Stomach (tissue), 8 donors: ENCODE measurements at regions not wholly inside any gene's neighbourhood (a gene's known extent, or its start where the extent isn't known, plus 50 kb on each side); places are given as distances from the start of the nearest gene placed in this dataset.

Experiments used
- DNase-seq, 2 donors: peaks; one replicate each; pipeline versions ENCODE4 v3.0.0 to v3.0.0-alpha.2; 2013 to 2019
- H3K27ac ChIP-seq, 5 donors: fragments of 200-600 bp in 4 of 5; sonication (generic) in 4 of 5; one replicate each; pipeline ENCODE4 v1.5.1; 2013 to 2019; ENCODE audit warnings: mild to moderate bottlenecking in 1 of 5, moderate library complexity in 1 of 5
- H3K27me3 ChIP-seq, 3 donors: fragments of 200-600 bp; sonication (generic); one replicate each; pipeline ENCODE4 v1.5.1; 2017 to 2019; ENCODE audit warnings: mixed run types in 1 of 3
- H3K36me3 ChIP-seq, 4 donors: fragments of 200-600 bp; sonication (generic); 1 replicate in 3 of 4; 2 replicates in 1 of 4; pipeline ENCODE4 v1.5.1; 2016 to 2019
- H3K4me1 ChIP-seq, 4 donors: fragments of 200-600 bp; sonication (generic); one replicate each; pipeline ENCODE4 v1.5.1; 2016 to 2019
- H3K4me3 ChIP-seq, 4 donors: fragments of 200-600 bp; sonication (generic) in 3 of 4; one replicate each; pipeline ENCODE4 v1.5.1; 2016 to 2019; ENCODE audit warnings: mild to moderate bottlenecking in 1 of 4
- H3K9me3 ChIP-seq, 4 donors: fragments of 200-600 bp; sonication (generic); one replicate each; pipeline ENCODE4 v1.5.1; 2016 to 2019
- EP300 ChIP-seq: sonication (generic); formaldehyde crosslinking; IDR thresholded peaks from one replicate; pipeline ENCODE4 v1.6.1; 2017; ENCODE audit warnings: antibody characterized with exemption
- POLR2A ChIP-seq, 4 donors: fragments of 450-650 bp; IDR thresholded peaks; one replicate each; pipeline ENCODE4 v1.6.1; 2016; ENCODE audit warnings: antibody characterized with exemption in 4 of 4, control low read depth in 2 of 4, mild to moderate bottlenecking in 1 of 4, moderate library complexity in 1 of 4
- POLR2AphosphoS5 ChIP-seq, 3 donors: sonication (generic); formaldehyde crosslinking; IDR thresholded peaks; one replicate each; pipeline ENCODE4 v1.6.1; 2016; ENCODE audit warnings: antibody characterized with exemption in 3 of 3
- WGBS, 5 donors: extraction: QIAGEN DNeasy Blood & Tissue Kit in 3 of 5; methylation state at CpG; one replicate each; pipeline versions ENCODE4 v1.1.5 to v1.1.7; 2013 to 2018; 5-methylcytosine and 5-hydroxymethylcytosine counted together
- intact Hi-C: fragments of 100-400 bp; cut with DNase I; formaldehyde crosslinking; loops from one replicate; pipeline ENCODE4 v1.15.1; 2023; ENCODE audit warnings: low total_unique reads
- TF ChIP-seq, protein P1 (sequence below), 7 experiments: fragments of 450-650 bp in 4 of 7; fragments of 200-600 bp in 3 of 7; sonication (generic) in 3 of 7; IDR thresholded peaks; one replicate each; pipeline ENCODE4 v1.5.1; 2016 to 2019; ENCODE audit warnings: antibody characterized with exemption in 7 of 7, control low read depth in 2 of 7, mild to moderate bottlenecking in 1 of 7
- donor health status: healthy with polysubstance abuse.
- donor health status: Bipolar disorder and iron deficiency.
- donor health status: healthy.

GRCh38 chr15:69525543-69525942 lies 72.9 kb downstream of the RPLP1 start:
- no peak for TF ChIP-seq POLR2A (IDR thresholded peaks at IDR 0.05)
- TF ChIP-seq, protein P1, sequence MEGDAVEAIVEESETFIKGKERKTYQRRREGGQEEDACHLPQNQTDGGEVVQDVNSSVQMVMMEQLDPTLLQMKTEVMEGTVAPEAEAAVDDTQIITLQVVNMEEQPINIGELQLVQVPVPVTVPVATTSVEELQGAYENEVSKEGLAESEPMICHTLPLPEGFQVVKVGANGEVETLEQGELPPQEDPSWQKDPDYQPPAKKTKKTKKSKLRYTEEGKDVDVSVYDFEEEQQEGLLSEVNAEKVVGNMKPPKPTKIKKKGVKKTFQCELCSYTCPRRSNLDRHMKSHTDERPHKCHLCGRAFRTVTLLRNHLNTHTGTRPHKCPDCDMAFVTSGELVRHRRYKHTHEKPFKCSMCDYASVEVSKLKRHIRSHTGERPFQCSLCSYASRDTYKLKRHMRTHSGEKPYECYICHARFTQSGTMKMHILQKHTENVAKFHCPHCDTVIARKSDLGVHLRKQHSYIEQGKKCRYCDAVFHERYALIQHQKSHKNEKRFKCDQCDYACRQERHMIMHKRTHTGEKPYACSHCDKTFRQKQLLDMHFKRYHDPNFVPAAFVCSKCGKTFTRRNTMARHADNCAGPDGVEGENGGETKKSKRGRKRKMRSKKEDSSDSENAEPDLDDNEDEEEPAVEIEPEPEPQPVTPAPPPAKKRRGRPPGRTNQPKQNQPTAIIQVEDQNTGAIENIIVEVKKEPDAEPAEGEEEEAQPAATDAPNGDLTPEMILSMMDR (IDR thresholded peaks at IDR 0.05): no peak
- TF ChIP-seq EP300: no peak
- no peak for TF ChIP-seq POLR2AphosphoS5 (IDR thresholded peaks at IDR 0.05)

GRCh38 chr15:69526081-69527061 lies 73.8 kb downstream of the RPLP1 start:
- H3K27ac ChIP-seq: no peak overlapping the region
- H3K27me3 ChIP-seq: no peaks in the 10 kb centered on the region
- H3K4me1 ChIP-seq: peaks cover 18 to 34% (median 26%) of the 10 kb centered on the region in 4 donors
- no peaks in the 10 kb centered on the region for H3K36me3 ChIP-seq
- intact Hi-C loops: no loop called here
- 73 to 80% (median 78%) methylated on average over 15 to 17 of the region's 17 CpGs for WGBS, 5 donors
- DNase-seq: no peak
- no peak for TF ChIP-seq EP300
- no peak for TF ChIP-seq POLR2AphosphoS5 (IDR thresholded peaks at IDR 0.05)
- no peak for TF ChIP-seq POLR2A (IDR thresholded peaks at IDR 0.05)
- TF ChIP-seq, protein P1 (IDR thresholded peaks at IDR 0.05): no peak
- H3K4me3 ChIP-seq: no peak overlapping the region
- peaks cover 0 to 4% (median 0%) of the 10 kb centered on the region in 4 donors for H3K9me3 ChIP-seq

More at GRCh38 chr15:69525543-69525942, 72.9 kb downstream of the RPLP1 start:
- Histone ChIP-seq H3K27me3 (no peaks in the 10 kb centered on the region), H3K4me3 (no peak overlapping the region), H3K9me3 (peaks cover 0 to 4% (median 0%) of the 10 kb centered on the region in 4 donors), H3K27ac (peak overlapping the region in 2 of 5 donors; percentile 6 to 22), H3K4me1 (peaks cover 17 to 26% (median 23%) of the 10 kb centered on the region in 4 donors), H3K36me3 (no peaks in the 10 kb centered on the region)
- no peak for DNase-seq
- 84 to 91% (median 88%) methylated on average over 6 of the region's 6 CpGs for WGBS, 5 donors
- intact Hi-C loops: no loop called here

DNA sequence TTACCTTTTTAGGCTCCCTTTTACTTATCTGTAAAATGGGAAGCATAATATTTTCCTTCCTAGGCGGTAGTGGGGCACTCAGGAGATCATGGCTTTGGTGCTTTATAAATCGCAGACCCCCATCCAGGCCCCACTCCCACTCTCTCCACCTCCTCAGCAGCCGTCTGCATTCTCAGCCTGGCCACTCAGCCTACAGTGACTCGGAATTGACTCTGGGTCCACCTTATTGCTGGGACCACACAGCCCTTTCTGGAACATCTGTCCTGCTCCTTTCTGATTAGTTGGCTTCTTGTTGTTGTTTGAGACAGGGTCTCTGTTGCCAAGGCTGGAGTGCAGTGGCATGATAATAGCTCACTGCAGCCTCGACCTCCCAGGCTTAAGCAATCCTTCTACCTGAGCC lies 76.5 kb downstream of the RPLP1 start:
- TF ChIP-seq POLR2A (IDR thresholded peaks at IDR 0.05): no peak
- TF ChIP-seq, protein P1 (IDR thresholded peaks at IDR 0.05): no peak
- no peak for TF ChIP-seq POLR2AphosphoS5 (IDR thresholded peaks at IDR 0.05)
- no peak for TF ChIP-seq EP300
- Histone ChIP-seq H3K36me3 (no peaks in the 10 kb centered on the region), H3K9me3 (peaks cover 0 to 4% (median 0%) of the 10 kb centered on the region in 4 donors), H3K27me3 (no peaks in the 10 kb centered on the region), H3K4me3 (no peak overlapping the region), H3K27ac (no peak overlapping the region), H3K4me1 (peaks cover 9 to 23% (median 20%) of the 10 kb centered on the region in 4 donors)
- no peak for DNase-seq
- WGBS, 5 donors: 90 to 93% (median 92%) methylated on average over 4 to 5 of the region's 5 CpGs
- intact Hi-C loops: no loop called here

GRCh38 chr15:69529961-69530633 lies 77.5 kb downstream of the RPLP1 start:
- intact Hi-C loops: no loop called here
- Histone ChIP-seq H3K36me3 (no peaks in the 10 kb centered on the region), H3K27ac (no peak overlapping the region), H3K9me3 (peaks cover 0 to 4% (median 0%) of the 10 kb centered on the region in 4 donors), H3K4me1 (peaks cover 1 to 18% (median 12%) of the 10 kb centered on the region in 4 donors), H3K27me3 (no peaks in the 10 kb centered on the region), H3K4me3 (no peak overlapping the region)
- 63 to 89% (median 75%) methylated on average over 6 of the region's 6 CpGs for WGBS, 5 donors
- TF ChIP-seq POLR2AphosphoS5 (IDR thresholded peaks at IDR 0.05) (no peak), EP300 (no peak), POLR2A (IDR thresholded peaks at IDR 0.05) (no peak)
- TF ChIP-seq, protein P1 (IDR thresholded peaks at IDR 0.05): no peak
- DNase-seq: no peak
